SKM-1 (cell line): ENCODE measurements at regions not wholly inside any gene's neighbourhood (a gene's known extent, or its start where the extent isn't known, plus 50 kb on each side); places are given as distances from the start of the nearest gene placed in this dataset.

ENCODE experiments used
- DNase-seq: peaks from one replicate; lab custom pipeline; 2025; ENCODE audit not compliant: unreplicated experiment; lab: John Stamatoyannopoulos, UW

DNA sequence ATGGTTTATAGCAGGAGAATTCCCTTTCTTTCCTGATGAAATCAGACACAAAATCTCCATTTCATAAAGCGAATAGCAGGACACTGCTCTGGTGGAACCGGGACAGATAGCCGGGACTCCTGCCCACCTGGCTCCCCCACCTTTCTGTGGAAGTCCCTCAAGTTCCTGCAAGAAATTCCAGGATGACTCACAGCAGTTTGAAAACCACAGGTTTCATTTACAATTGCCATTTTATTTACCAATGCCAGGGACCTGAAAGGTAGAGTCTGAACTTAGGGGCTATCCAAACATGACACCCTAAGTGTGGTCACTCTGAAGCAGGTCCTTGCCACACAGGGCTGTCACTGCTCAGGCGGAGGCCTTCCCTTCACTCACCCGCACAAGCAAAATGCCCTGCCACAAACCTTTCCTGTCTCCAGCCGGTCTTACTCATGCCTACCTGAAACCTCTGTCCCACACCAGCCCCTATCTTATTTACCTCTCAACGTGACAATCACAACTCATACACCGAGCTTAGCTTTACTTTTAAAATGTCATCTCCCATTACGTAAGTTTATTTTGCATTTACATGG, 63.3 kb upstream of the TAF1L start:
- DNase-seq, result no peak

GRCh38 chr9:32701321-32702022, 66.0 kb upstream of the TAF1L start:
- DNase-seq, result no peak

- DNase-seq, result no peak
Measured at GRCh38 chr9:32703635-32704034, 68.2 kb upstream of the TAF1L start.

DNA sequence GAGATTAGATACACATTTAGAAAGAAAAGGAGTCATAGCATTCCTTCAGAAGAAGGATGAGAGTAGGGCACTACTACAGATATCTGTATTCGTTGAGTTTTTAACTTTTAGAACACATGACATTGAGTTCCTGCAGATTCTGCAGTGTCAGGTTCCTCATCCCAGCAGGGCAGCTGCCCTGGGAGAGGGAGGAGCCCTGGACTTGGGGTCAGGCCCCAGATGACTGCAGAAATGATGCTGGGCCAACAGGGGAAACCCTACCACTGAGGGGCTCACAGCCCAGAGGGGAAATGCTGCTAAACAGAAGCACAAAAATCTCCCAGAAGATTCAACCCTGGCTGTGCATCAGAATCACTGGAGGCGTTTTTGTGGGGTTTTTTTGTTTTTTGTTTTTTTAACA, 68.9 kb upstream of the TAF1L start:
- DNase-seq, result no peak

DNA sequence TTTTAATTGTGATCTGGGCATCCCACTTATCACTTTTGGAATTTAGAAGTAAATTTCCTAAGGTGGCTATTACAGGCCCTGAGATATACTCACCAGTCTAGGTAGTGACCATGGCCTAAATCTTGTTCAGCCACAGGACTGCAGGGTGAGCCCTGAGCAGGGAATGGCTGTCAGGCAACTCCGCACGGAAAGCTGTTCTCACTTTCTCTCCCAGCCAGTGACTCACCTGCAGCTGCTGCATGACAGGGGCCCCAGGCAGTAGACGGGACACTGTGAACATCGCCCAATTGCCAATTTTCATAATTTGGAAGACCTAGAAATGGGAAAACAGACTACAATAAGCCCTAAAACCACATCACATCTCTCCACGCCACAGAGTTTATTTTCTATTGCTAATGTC, 69.6 kb upstream of the TAF1L start:
- DNase-seq, result no peak

DNA sequence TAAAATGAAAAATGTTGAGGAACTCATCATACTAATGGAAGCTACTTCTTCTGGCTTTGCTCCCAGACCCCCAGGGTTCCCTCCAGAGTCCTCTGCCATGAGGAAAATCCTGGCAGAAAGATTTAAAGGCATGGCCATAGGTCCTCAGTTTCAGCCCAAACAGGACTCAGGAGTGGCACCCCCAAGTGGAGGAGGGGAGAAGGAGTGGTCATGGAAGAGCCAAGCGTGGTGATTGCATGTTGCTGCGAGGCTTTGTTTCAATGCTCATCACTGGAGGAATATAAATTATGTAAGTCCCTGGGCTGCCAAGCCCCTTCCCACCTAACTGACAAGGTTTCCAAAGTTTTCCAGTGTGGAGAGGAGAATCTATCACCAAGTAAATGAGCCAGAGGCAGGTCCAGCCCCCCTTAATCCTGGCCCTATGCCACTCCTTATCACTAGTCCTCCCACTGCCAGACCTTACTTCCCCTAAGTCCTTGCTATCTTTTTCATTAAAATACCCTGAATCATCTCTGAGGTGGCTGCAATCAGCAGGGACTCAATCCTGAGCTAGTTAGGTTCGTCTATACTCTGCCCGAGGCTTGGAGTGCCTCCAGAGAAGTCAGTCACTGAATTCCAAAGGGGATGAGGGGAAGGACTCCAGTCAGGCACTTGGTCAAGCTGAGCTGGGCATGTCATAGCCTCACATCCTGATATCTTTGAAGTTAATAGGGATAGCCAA, 70.7 kb upstream of the TAF1L start:
- DNase-seq, result no peak

DNA sequence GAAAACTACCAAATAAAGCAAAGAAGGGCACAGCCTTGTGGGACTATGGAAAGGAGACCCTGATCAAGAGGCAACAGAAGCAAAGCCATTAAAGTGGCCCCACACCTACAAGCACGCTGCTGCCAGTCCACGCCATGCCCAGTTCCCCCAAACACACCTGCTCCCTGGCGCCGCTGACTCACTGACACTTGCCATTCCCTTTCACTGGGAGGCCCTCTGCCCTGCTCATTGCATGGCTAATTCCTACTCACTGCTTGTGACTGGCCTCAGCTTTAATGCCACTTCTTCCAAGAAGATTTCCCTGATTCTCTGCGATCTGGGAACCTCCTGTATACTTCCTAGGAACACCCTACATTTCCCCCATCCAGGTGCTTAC, 71.2 kb upstream of the TAF1L start:
- no peak for DNase-seq

DNA sequence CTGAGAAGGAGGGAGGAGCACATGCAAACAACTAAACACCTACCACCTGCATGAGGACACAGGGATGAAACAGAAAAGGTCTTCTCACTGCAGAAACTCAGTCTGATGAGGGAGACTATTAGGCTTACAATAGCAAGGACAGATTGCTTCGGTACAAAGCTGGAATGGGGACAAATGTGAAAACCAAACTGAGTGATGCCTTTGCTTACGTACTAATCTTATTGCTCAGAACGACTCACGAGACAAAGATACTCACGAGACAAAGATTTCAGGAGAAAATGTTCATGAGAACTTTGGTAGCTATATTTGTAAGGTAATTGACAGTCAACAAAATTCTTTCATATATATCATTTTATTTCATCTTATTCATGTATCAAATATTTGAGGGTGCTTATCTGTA, 71.9 kb upstream of the TAF1L start:
- no peak for DNase-seq

DNA sequence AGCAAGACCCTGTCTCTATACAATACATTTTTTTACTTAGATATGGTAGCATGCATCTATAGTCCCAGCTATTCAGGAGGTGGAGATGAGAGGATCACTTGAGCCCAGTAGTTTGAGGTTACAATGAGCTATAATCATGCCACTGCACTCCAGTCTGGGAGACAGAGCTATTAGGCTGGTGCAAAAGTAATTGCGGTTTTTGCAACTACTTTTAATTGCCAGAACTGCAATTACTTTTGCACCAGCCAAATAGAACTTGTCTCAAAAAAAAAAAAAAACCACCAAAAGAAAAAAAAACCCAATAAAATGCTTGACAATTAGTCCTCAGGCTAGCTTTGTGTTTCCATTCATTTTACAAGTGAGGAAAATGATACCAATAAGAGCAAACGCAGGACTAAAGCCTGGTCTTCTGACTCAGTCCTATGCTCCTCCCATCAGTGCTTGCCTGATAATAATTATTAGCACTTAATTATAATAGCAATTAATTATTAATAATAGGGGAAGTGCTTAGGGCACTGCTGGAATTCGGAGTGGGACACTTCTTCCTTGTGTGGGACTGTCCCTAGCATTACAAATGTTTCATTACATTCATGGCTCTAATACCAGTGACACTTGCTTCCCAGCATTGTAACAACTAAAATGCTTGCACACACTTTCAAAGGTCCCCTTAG, 73.1 kb upstream of the TAF1L start:
- DNase-seq, result no peak

GRCh38 chr9:32709871-32710270, 73.5 kb upstream of the TMEM215 start:
- no peak for DNase-seq

GRCh38 chr9:32716425-32716824, 66.9 kb upstream of the TMEM215 start:
- no peak for DNase-seq

GRCh38 chr9:32716955-32717543, 66.3 kb upstream of the TMEM215 start:
- no peak for DNase-seq

DNA sequence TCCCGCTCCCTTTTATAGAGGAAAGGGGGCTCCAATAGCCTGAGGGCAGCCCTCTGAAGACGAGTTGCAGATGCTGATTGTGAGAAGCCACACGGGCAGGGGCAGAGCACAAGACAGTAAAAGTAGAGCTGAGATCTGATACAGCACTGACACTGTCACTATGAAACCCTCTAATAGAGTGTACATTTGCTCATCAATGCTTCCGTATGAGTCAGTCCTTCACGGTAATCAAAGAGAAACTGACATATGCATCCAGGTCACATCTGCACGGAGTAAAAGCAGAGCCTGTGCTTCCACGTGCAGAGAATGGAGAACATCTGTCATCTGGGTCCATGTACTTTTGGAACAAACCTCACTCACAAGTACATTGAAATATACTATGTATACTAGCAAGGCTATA, 60.6 kb upstream of the TMEM215 start:
- DNase-seq, result no peak

DNA sequence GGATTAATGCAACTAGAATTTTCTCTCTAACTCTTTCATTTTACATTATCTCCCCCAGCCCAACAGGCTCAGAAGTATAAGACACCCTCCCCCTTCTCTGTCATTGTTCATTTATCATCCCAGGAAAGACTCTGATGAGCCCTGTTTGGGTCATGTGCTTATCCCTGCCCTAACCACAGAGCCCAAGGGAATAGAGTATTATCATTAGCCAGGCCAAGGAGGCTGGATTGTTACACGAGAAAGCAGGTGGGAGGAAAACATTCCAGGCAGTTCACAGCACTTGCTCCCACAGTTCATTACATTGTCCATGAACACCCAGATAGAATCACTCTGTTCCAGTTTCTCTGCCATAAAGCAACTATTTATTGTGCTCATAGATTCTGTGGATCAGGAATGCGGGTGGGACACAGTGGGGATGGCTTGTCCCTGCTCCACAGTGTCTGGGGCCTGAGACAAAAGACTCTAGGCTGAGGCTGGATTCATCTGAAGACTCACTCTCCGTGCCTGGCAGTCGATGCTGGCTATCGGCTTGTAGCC, 59.5 kb upstream of the TMEM215 start:
- no peak for DNase-seq

GRCh38 chr9:32725066-32725860, 58.1 kb upstream of the TMEM215 start:
- DNase-seq, result no peak

DNA sequence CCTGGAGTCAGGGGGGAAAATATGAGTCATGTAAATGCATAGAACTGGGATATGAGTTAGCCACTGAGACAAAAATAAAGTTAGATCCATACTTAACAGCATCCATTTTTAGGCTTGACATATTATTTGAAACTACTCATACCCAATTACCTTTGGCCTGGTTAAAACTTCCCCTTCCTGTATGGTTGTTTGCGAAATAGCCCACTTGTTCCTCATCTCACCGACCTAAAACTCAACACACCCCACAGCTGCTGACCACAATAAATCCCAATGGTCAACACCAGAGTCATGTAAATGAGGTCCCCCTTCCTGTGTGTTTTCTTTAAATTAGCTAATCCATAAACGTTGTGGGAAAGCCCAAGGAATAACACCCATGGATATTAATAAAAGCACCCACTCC, 55.2 kb upstream of the TMEM215 start:
- peak; percentile 43 for DNase-seq
